ENCODE measurements at regions not wholly inside any gene's neighbourhood (a gene's known extent, or its start where the extent isn't known, plus 50 kb on each side); places are given as distances from the start of the nearest gene placed in this dataset.
"Not testable (repeated sequence)": the region's sequence is repeated elsewhere in the genome, so short reads cannot be mapped to it uniquely, and the experiment has no call there.

- TF ChIP-seq CTCF (IDR thresholded peaks at IDR 0.05; ENCODE audit: borderline replicate concordance, control extremely low read depth, extremely low read depth, insufficient read depth, missing control alignments), result no peak
- no peak for DNase-seq (ENCODE audit: low spot score)
- in situ Hi-C loops (cut with MboI; ENCODE audit: low sequenced_read_pairs, unreplicated experiment), result no loop called here
These were observed 231.1 kb upstream of the ZNF804A start for GRCh38 chr2:184367211-184367610.

- no peak for TF ChIP-seq CTCF (IDR thresholded peaks at IDR 0.05; ENCODE audit: borderline replicate concordance, control extremely low read depth, extremely low read depth, insufficient read depth, missing control alignments)
- DNase-seq (ENCODE audit: low spot score), result no peak
- in situ Hi-C loops (cut with MboI; ENCODE audit: low sequenced_read_pairs, unreplicated experiment), result no loop called here
These were observed 229.0 kb upstream of the ZNF804A start for GRCh38 chr2:184369307-184369706.

GRCh38 chr2:184370954-184371353, 227.4 kb upstream of the ZNF804A start:
- DNase-seq (ENCODE audit: low spot score), result no peak
- TF ChIP-seq CTCF (IDR thresholded peaks at IDR 0.05; ENCODE audit: borderline replicate concordance, control extremely low read depth, extremely low read depth, insufficient read depth, missing control alignments), result no peak
- in situ Hi-C loops (cut with MboI; ENCODE audit: low sequenced_read_pairs, unreplicated experiment), result no loop called here

- in situ Hi-C loops (cut with MboI; ENCODE audit: low sequenced_read_pairs, unreplicated experiment), result no loop called here
- DNase-seq (ENCODE audit: low spot score), result no peak
- TF ChIP-seq CTCF (IDR thresholded peaks at IDR 0.05; ENCODE audit: borderline replicate concordance, control extremely low read depth, extremely low read depth, insufficient read depth, missing control alignments), result no peak
These were observed 226.7 kb upstream of the ZNF804A start for GRCh38 chr2:184371641-184372040.

GRCh38 chr2:184372484-184372883, 225.8 kb upstream of the ZNF804A start:
- in situ Hi-C loops (cut with MboI; ENCODE audit: low sequenced_read_pairs, unreplicated experiment), result no loop called here

GRCh38 chr2:184394642-184395041, 203.7 kb upstream of the ZNF804A start:
- DNase-seq (ENCODE audit: low spot score), result no peak
- TF ChIP-seq CTCF (IDR thresholded peaks at IDR 0.05; ENCODE audit: borderline replicate concordance, control extremely low read depth, extremely low read depth, insufficient read depth, missing control alignments), result no peak
- in situ Hi-C loops (cut with MboI; ENCODE audit: low sequenced_read_pairs, unreplicated experiment), result no loop called here

More at GRCh38 chr2:184372484-184372883, 225.8 kb upstream of the ZNF804A start:
- DNase-seq (ENCODE audit: low spot score), result no peak
- no peak for TF ChIP-seq CTCF (IDR thresholded peaks at IDR 0.05; ENCODE audit: borderline replicate concordance, control extremely low read depth, extremely low read depth, insufficient read depth, missing control alignments)

- TF ChIP-seq CTCF (IDR thresholded peaks at IDR 0.05; ENCODE audit: borderline replicate concordance, control extremely low read depth, extremely low read depth, insufficient read depth, missing control alignments), result no peak
- DNase-seq (ENCODE audit: low spot score), result no peak
- in situ Hi-C loops (cut with MboI; ENCODE audit: low sequenced_read_pairs, unreplicated experiment), result no loop called here
These were observed 195.9 kb upstream of the ZNF804A start for GRCh38 chr2:184402381-184402780.

GRCh38 chr2:184407041-184407630, 191.2 kb upstream of the ZNF804A start:
- in situ Hi-C loops (cut with MboI; ENCODE audit: low sequenced_read_pairs, unreplicated experiment); DNase-seq (ENCODE audit: low spot score): not testable (repeated sequence)
